CD4-positive, CD25-positive, alpha-beta regulatory T cell (primary cell): ENCODE measurements at regions not wholly inside any gene's neighbourhood (a gene's known extent, or its start where the extent isn't known, plus 50 kb on each side); places are given as distances from the start of the nearest gene placed in this dataset.
"Not testable (repeated sequence)": the region's sequence is repeated elsewhere in the genome, so short reads cannot be mapped to it uniquely, and the experiment has no call there.

Source experiments
- ATAC-seq, 2 donors: fragments of 150-1000 bp; cut with Tn5 transposase; one replicate each; pipeline ENCODE4 v1.10.0; 2021; ENCODE audit warnings: low read depth in 2 of 2, moderate number of reproducible peaks in 2 of 2, moderate library complexity in 1 of 2
- DNase-seq, 3 donors: peaks; one replicate each; pipeline versions ENCODE4 v3.0.0 to v3.0.0-alpha.2; 2012 to 2022; ENCODE audit warnings: mixed read lengths in 1 of 3
- H3K27ac ChIP-seq: one replicate; pipeline ENCODE4 v1.7.0; 2013; ENCODE audit warnings: mild to moderate bottlenecking, low read length; ENCODE audit not compliant: insufficient read depth, poor library complexity, severe bottlenecking
- H3K27me3 ChIP-seq: one replicate; pipeline ENCODE4 v1.7.0; 2013; ENCODE audit warnings: low read length; ENCODE audit not compliant: control insufficient read depth, insufficient read depth
- H3K36me3 ChIP-seq: one replicate; pipeline ENCODE4 v1.7.0; 2013; ENCODE audit warnings: mild to moderate bottlenecking, low read length, moderate library complexity; ENCODE audit not compliant: control insufficient read depth, insufficient read depth
- H3K4me1 ChIP-seq: 2 replicates; pipeline ENCODE4 v1.7.0; 2013; ENCODE audit warnings: mild to moderate bottlenecking, low read length; ENCODE audit not compliant: insufficient read depth, control insufficient read depth, poor library complexity, severe bottlenecking
- H3K4me3 ChIP-seq: one replicate; pipeline ENCODE4 v1.7.0; 2013; ENCODE audit warnings: low read depth, mild to moderate bottlenecking, low read length, moderate library complexity
- H3K9me3 ChIP-seq, 2 experiments: 1 replicate in 1 of 2; 2 replicates in 1 of 2; pipeline ENCODE4 v1.7.0; 2013; ENCODE audit warnings: low read length in 2 of 2, mild to moderate bottlenecking in 1 of 2, moderate library complexity in 1 of 2; ENCODE audit not compliant: control insufficient read depth in 2 of 2
- H3K27ac Mint-ChIP-seq, 3 donors: one replicate each; pipeline ENCODE4 v1.8.0; 2020 to 2022; ENCODE audit warnings: mild to moderate bottlenecking in 3 of 3, mixed read lengths in 3 of 3, moderate library complexity in 2 of 3
- H3K27me3 Mint-ChIP-seq: one replicate; pipeline ENCODE4 v1.8.0; 2022; ENCODE audit warnings: mild to moderate bottlenecking, mixed read lengths
- H3K36me3 Mint-ChIP-seq: one replicate; pipeline ENCODE4 v1.8.0; 2020; ENCODE audit warnings: mixed read lengths
- H3K4me1 Mint-ChIP-seq, 4 donors: one replicate each; pipeline ENCODE4 v1.8.0; 2020 to 2022; ENCODE audit warnings: mixed read lengths in 4 of 4, mild to moderate bottlenecking in 1 of 4
- H3K4me3 Mint-ChIP-seq, 4 donors: one replicate each; pipeline ENCODE4 v1.8.0; 2020 to 2022; ENCODE audit warnings: mild to moderate bottlenecking in 4 of 4, mixed read lengths in 4 of 4, moderate library complexity in 3 of 4
- H3K9me3 Mint-ChIP-seq, 7 donors: one replicate each; pipeline ENCODE4 v1.8.0; 2020 to 2022; ENCODE audit warnings: mixed read lengths in 7 of 7, mild to moderate bottlenecking in 3 of 7, moderate library complexity in 2 of 7

- H3K4me1 Mint-ChIP-seq: no peaks in the 10 kb centered on the region
- ATAC-seq (no peak), DNase-seq (no peak)
- no peaks in the 10 kb centered on the region for H3K36me3 Mint-ChIP-seq
- H3K9me3 Mint-ChIP-seq: no peaks in the 10 kb centered on the region
- Histone ChIP-seq H3K27ac (no peak overlapping the region), H3K4me3 (no peak overlapping the region), H3K36me3 (no peaks in the 10 kb centered on the region), H3K4me1 (no peaks in the 10 kb centered on the region), H3K27me3 (no peaks in the 10 kb centered on the region), H3K9me3 (no peaks in the 10 kb centered on the region)
- H3K4me3 Mint-ChIP-seq: no peak overlapping the region
- no peak overlapping the region for H3K27ac Mint-ChIP-seq
- H3K27me3 Mint-ChIP-seq: peaks cover 7% of the 10 kb centered on the region
Observed at GRCh38 chr16:87044829-87045228, 272.4 kb downstream of the C16orf95 start.

DNA sequence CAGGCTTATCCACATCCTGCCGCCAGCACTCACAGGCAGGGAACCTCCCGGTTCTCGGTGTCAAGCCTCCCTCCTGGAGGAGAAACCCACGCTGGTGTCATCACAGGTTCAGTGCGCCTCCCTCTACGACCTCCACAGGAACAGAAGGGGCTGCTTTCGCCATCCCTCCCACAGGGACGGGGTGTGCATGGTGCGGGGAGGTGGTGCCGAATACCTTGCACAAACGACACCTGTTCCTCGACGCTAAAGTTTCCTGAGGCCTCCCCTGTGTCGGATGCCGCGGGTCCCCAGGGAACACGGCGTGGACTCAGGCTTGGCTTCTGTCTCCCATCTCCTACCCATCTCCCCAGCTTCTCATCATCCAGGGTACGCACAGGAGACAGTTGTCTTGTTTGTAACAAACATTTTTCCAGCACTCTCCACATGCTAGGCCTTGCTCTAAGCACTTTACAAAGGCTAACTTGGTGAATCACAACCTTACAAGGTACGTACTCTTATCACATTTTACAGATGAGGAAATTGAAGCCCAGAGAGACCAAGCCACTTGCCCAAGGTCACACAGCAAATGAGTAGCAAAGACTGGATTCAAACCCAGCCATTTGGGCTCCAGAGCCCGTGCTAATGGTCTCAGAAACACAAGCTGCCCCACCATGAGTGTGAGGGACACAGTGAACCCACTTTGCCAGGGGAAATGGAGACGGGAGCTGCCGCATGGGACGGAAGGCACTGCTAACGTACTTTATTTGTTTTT lies 271.6 kb downstream of the C16orf95 start:
- H3K36me3 Mint-ChIP-seq: no peaks in the 10 kb centered on the region
- H3K4me1 Mint-ChIP-seq: no peaks in the 10 kb centered on the region
- Histone ChIP-seq H3K4me1 (no peaks in the 10 kb centered on the region), H3K36me3 (no peaks in the 10 kb centered on the region), H3K27me3 (no peaks in the 10 kb centered on the region), H3K4me3 (no peak overlapping the region), H3K9me3 (no peaks in the 10 kb centered on the region), H3K27ac (no peak overlapping the region)
- no peak overlapping the region for H3K27ac Mint-ChIP-seq
- no peaks in the 10 kb centered on the region for H3K9me3 Mint-ChIP-seq
- H3K4me3 Mint-ChIP-seq: no peak overlapping the region
- ATAC-seq (no peak), DNase-seq (no peak)
- peaks cover 7% of the 10 kb centered on the region for H3K27me3 Mint-ChIP-seq

DNA sequence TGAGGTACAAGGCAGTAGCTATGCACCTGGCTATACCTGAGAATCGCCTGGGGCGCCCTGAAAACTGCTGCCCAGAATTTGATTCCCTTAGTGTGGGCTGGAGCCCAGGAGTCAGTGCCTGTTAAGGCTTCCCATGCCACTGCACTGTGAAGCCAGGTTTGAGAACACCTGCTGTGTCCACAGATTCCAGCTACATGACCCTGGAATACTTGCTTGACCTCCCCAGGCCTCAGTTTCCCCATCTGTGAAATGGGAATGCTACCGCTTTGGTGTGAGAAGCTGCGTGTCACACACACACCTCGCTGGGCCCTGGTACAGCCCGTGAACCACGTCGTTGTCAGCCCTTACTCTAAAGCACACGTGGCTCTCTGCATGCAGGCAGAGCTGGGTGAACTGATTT lies 271.0 kb downstream of the C16orf95 start:
- H3K27ac Mint-ChIP-seq: no peak overlapping the region
- H3K27me3 ChIP-seq: no peaks in the 10 kb centered on the region
- no peak for DNase-seq
- no peak overlapping the region for H3K4me3 ChIP-seq
- no peaks in the 10 kb centered on the region for H3K36me3 Mint-ChIP-seq
- H3K36me3 ChIP-seq: no peaks in the 10 kb centered on the region
- no peak overlapping the region for H3K27ac ChIP-seq
- no peak for ATAC-seq
- no peaks in the 10 kb centered on the region for H3K4me1 Mint-ChIP-seq
- H3K9me3 ChIP-seq: no peaks in the 10 kb centered on the region
- H3K27me3 Mint-ChIP-seq: peaks cover 7% of the 10 kb centered on the region
- H3K4me1 ChIP-seq: no peaks in the 10 kb centered on the region
- peaks cover 0 to 2% (median 0%) of the 10 kb centered on the region in 7 donors for H3K9me3 Mint-ChIP-seq
- no peak overlapping the region for H3K4me3 Mint-ChIP-seq

DNA sequence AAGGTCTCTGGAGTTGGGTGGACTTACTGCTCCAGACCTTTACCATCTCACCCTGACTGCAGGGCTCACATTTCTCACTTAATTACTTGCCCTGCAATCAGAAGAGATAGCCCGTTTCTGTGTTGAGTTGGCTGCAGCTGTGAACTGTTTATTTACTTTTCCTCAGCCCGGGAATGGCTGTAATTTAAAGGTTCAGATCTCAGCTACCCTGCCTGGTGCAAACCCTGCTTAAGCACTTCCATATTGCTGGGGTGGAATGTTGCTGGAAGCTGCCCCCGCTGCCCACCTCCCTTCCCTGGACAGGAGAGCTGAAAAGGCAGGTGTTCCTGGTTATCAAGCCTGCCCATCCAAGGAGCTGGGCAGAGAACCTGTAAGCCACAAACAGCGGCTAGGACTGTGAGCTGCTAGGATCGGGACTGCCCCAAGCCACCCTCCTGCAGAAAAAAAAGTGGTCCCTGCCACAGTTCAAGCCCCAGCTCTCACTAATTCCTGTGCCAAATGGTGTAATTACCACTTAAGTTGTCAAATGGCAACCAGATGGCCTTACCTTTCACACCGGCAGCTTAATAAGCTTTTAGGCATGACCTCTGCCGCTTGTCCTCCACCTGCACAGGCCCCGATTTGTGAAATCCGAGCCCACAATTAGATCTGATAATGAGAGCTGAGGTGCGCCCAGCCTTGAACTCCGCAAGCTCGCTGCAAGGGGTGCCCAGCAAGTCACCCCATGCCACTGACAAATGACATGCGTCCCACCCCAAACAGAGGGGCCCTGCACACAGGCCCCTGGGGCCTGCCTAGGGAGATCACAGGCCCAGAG lies 269.8 kb downstream of the C16orf95 start:
- H3K27me3 ChIP-seq: no peaks in the 10 kb centered on the region
- H3K36me3 ChIP-seq: no peaks in the 10 kb centered on the region
- no peaks in the 10 kb centered on the region for H3K9me3 ChIP-seq
- no peak overlapping the region for H3K27ac ChIP-seq
- Mint-ChIP-seq H3K4me1 (no peaks in the 10 kb centered on the region), H3K27me3 (peaks cover 7% of the 10 kb centered on the region), H3K9me3 (peaks cover 0 to 2% (median 0%) of the 10 kb centered on the region in 7 donors), H3K36me3 (no peaks in the 10 kb centered on the region), H3K27ac (no peak overlapping the region), H3K4me3 (no peak overlapping the region)
- DNase-seq (no peak), ATAC-seq (no peak)
- no peak overlapping the region for H3K4me3 ChIP-seq
- no peaks in the 10 kb centered on the region for H3K4me1 ChIP-seq

DNA sequence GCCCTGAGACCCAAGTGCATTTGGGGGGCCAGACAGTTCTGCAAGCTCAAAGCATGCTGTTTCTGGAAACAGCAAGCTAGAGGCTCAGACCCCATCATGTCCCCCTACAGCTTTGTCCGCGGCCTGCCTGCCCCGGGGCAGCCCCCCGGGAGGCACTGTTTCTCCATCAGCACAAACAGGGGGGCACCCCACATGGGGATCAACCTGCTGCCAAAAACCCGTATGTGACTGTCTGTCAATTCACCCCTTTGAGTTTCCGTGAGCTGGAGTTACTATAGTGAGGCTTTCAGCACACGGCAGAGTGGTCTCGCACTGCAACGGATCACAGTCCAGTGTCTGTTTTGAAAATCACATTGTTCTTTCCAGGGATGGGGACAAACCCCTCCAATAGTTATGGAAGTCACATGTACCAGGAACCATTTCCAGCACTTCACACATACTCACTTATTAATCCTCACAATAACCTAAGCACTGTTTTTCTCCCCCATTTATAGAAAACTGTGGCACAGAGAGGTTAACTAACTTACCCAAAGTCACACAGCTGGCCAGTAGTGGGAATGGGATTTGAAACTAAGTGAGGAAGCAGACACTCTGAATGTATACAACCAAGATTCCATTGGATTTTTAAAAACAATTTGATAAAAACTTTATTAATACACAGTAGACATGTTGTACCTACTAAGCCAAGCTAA lies 269.0 kb downstream of the C16orf95 start:
- Mint-ChIP-seq H3K9me3 (peaks cover 0 to 2% (median 0%) of the 10 kb centered on the region in 7 donors), H3K27ac (no peak overlapping the region), H3K4me3 (no peak overlapping the region), H3K27me3 (peaks cover 7% of the 10 kb centered on the region), H3K4me1 (no peaks in the 10 kb centered on the region), H3K36me3 (no peaks in the 10 kb centered on the region)
- no peak for ATAC-seq
- no peak for DNase-seq
- no peak overlapping the region for H3K4me3 ChIP-seq
- no peaks in the 10 kb centered on the region for H3K36me3 ChIP-seq
- no peaks in the 10 kb centered on the region for H3K4me1 ChIP-seq
- H3K27me3 ChIP-seq: no peaks in the 10 kb centered on the region
- H3K27ac ChIP-seq: no peak overlapping the region
- no peaks in the 10 kb centered on the region for H3K9me3 ChIP-seq

- H3K4me3 Mint-ChIP-seq: no peak overlapping the region
- no peaks in the 10 kb centered on the region for H3K36me3 Mint-ChIP-seq
- H3K27me3 Mint-ChIP-seq: peaks cover 4% of the 10 kb centered on the region
- no peaks in the 10 kb centered on the region for H3K4me1 ChIP-seq
- no peaks in the 10 kb centered on the region for H3K4me1 Mint-ChIP-seq
- DNase-seq: no peak
- H3K27me3 ChIP-seq: no peaks in the 10 kb centered on the region
- H3K27ac Mint-ChIP-seq: no peak overlapping the region
- H3K36me3 ChIP-seq: no peaks in the 10 kb centered on the region
- no peaks in the 10 kb centered on the region for H3K9me3 ChIP-seq
- H3K27ac ChIP-seq: no peak overlapping the region
- no peak overlapping the region for H3K4me3 ChIP-seq
- peaks cover 0 to 2% (median 0%) of the 10 kb centered on the region in 7 donors for H3K9me3 Mint-ChIP-seq
- no peak for ATAC-seq
Observed at GRCh38 chr16:87048730-87049115, 268.5 kb downstream of the C16orf95 start.

DNA sequence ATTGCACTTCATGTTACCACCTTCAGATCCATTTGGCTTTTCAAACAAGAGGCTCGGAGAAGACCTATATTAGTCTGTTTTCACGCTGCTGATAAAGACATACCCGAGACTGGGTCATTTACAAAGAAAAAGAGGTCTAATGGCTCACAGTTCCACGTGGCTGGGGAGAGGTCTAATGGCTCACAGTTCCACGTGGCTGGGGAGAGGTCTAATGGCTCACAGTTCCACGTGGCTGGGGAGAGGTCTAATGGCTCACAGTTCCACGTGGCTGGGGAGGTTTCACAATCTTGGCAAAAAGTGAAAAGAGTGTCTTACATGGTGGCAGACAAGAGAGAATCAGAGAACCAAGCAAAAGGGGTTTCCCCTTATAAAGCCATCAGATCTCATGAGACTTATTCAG lies 268.0 kb downstream of the C16orf95 start:
- H3K27ac ChIP-seq, H3K4me3 Mint-ChIP-seq, H3K4me1 Mint-ChIP-seq, H3K27me3 ChIP-seq, H3K4me3 ChIP-seq, ATAC-seq, H3K4me1 ChIP-seq, DNase-seq, H3K27ac Mint-ChIP-seq, H3K27me3 Mint-ChIP-seq, H3K9me3 ChIP-seq, H3K36me3 Mint-ChIP-seq, H3K36me3 ChIP-seq, H3K9me3 Mint-ChIP-seq: not testable (repeated sequence)
